ENCODE measurements at regions not wholly inside any gene's neighbourhood (a gene's known extent, or its start where the extent isn't known, plus 50 kb on each side); places are given as distances from the start of the nearest gene placed in this dataset.

DNA sequence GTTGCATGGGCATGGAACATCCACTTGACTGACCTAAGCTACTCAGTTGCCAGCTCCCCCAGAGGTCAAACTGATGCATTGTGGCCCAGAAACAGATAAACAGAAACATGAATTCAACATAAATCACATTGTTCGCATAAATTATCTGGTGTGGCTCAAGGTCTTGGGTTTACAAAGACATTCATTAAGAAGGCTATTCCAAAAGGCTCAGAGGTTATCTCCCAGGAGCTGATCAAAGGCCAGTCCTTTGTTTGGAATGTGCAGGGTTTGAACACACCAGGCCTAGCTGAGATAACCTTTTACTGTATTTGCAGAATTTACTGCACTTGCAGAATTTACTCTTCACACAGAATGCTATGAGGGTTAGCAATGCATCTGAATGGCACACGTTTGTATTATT is 96.4 kb upstream of the DCD start:
- TF ChIP-seq CEBPB (IDR thresholded peaks at IDR 0.05; ENCODE audit: low read depth, low read length) (no peak), POLR2A (IDR thresholded peaks at IDR 0.05; ENCODE audit: low read depth, low read length) (no peak), CHD1 (IDR thresholded peaks at IDR 0.05; ENCODE audit: low read depth, low read length) (no peak), RAD21 (IDR thresholded peaks at IDR 0.05; ENCODE audit: low read length) (no peak), RCOR1 (IDR thresholded peaks at IDR 0.05; ENCODE audit: insufficient replicate concordance, low read length) (no peak), NFE2L2 (IDR thresholded peaks at IDR 0.05; ENCODE audit: low read depth, low read length) (no peak), BHLHE40 (IDR thresholded peaks at IDR 0.05; ENCODE audit: low read depth, low read length) (no peak), RFX5 (IDR thresholded peaks at IDR 0.05; ENCODE audit: low read depth, low read length) (no peak), MXI1 (IDR thresholded peaks at IDR 0.05; ENCODE audit: borderline replicate concordance, low read depth, low read length) (no peak), SMC3 (IDR thresholded peaks at IDR 0.05; ENCODE audit: low read depth, low read length) (no peak)
- TF ChIP-seq, protein P1, sequence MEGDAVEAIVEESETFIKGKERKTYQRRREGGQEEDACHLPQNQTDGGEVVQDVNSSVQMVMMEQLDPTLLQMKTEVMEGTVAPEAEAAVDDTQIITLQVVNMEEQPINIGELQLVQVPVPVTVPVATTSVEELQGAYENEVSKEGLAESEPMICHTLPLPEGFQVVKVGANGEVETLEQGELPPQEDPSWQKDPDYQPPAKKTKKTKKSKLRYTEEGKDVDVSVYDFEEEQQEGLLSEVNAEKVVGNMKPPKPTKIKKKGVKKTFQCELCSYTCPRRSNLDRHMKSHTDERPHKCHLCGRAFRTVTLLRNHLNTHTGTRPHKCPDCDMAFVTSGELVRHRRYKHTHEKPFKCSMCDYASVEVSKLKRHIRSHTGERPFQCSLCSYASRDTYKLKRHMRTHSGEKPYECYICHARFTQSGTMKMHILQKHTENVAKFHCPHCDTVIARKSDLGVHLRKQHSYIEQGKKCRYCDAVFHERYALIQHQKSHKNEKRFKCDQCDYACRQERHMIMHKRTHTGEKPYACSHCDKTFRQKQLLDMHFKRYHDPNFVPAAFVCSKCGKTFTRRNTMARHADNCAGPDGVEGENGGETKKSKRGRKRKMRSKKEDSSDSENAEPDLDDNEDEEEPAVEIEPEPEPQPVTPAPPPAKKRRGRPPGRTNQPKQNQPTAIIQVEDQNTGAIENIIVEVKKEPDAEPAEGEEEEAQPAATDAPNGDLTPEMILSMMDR (conservative IDR thresholded peaks at IDR 0.05; ENCODE audit: low read depth, low read length): no peak
- TF ChIP-seq, protein P2, sequence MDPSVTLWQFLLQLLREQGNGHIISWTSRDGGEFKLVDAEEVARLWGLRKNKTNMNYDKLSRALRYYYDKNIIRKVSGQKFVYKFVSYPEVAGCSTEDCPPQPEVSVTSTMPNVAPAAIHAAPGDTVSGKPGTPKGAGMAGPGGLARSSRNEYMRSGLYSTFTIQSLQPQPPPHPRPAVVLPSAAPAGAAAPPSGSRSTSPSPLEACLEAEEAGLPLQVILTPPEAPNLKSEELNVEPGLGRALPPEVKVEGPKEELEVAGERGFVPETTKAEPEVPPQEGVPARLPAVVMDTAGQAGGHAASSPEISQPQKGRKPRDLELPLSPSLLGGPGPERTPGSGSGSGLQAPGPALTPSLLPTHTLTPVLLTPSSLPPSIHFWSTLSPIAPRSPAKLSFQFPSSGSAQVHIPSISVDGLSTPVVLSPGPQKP (IDR thresholded peaks at IDR 0.05; ENCODE audit: borderline replicate concordance, low read depth, low read length): no peak
- TF ChIP-seq, protein P3, sequence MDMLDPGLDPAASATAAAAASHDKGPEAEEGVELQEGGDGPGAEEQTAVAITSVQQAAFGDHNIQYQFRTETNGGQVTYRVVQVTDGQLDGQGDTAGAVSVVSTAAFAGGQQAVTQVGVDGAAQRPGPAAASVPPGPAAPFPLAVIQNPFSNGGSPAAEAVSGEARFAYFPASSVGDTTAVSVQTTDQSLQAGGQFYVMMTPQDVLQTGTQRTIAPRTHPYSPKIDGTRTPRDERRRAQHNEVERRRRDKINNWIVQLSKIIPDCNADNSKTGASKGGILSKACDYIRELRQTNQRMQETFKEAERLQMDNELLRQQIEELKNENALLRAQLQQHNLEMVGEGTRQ (IDR thresholded peaks at IDR 0.05; ENCODE audit: low read depth, low read length): no peak

Data from IMR-90 (cell line).